ENCODE measurements at regions not wholly inside any gene's neighbourhood (a gene's known extent, or its start where the extent isn't known, plus 50 kb on each side); places are given as distances from the start of the nearest gene placed in this dataset.

GRCh38 chr19:33898062-33898677 is 101.5 kb downstream of the KCTD15 start:
- TF ChIP-seq FOXP2 (optimal IDR thresholded peaks at IDR 0.05; ENCODE audit: borderline replicate concordance, extremely low read depth, extremely low read length, insufficient read depth) (no peak), POLR2AphosphoS5 (IDR thresholded peaks at IDR 0.05; ENCODE audit: low read depth, low read length) (no peak), TAF1 (IDR thresholded peaks at IDR 0.05; ENCODE audit: borderline replicate concordance, insufficient read depth, low read length) (no peak), REST (IDR thresholded peaks at IDR 0.05; ENCODE audit: insufficient read depth in 1 of 2, low read depth in 2 of 2, low read length in 2 of 2) (no peak), SIN3A (IDR thresholded peaks at IDR 0.05; ENCODE audit: borderline replicate concordance, insufficient read depth, low read length) (no peak)

DNA sequence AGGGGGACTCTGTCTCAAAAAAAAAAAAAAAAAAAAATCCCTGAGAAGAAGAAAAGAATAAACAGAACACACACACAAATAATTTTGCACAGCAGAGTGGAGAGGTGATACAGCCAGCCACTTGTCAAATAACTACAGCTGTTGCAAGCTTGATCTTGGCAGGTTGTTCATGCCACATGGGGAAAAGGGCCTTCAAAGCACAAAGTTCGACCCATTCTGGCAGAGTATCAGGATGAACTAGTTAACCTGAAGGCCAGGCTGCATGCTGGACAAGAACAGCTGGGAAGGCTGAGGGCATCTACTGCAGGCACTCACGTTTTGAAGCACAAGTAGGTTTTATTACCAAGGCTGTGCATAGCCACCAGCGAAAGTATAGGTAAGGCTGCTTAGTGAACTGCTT is 104.1 kb downstream of the KCTD15 start:
- no peak for TF ChIP-seq REST (IDR thresholded peaks at IDR 0.05; ENCODE audit: insufficient read depth in 1 of 2, low read depth in 2 of 2, low read length in 2 of 2)
- TF ChIP-seq TAF1 (IDR thresholded peaks at IDR 0.05; ENCODE audit: borderline replicate concordance, insufficient read depth, low read length), result no peak
- no peak for TF ChIP-seq SIN3A (IDR thresholded peaks at IDR 0.05; ENCODE audit: borderline replicate concordance, insufficient read depth, low read length)
- no peak for TF ChIP-seq FOXP2 (optimal IDR thresholded peaks at IDR 0.05; ENCODE audit: borderline replicate concordance, extremely low read depth, extremely low read length, insufficient read depth)
- TF ChIP-seq POLR2AphosphoS5 (IDR thresholded peaks at IDR 0.05; ENCODE audit: low read depth, low read length), result no peak

- TF ChIP-seq POLR2AphosphoS5 (IDR thresholded peaks at IDR 0.05; ENCODE audit: low read depth, low read length) (no peak), TAF1 (IDR thresholded peaks at IDR 0.05; ENCODE audit: borderline replicate concordance, insufficient read depth, low read length) (no peak), SIN3A (IDR thresholded peaks at IDR 0.05; ENCODE audit: borderline replicate concordance, insufficient read depth, low read length) (no peak), FOXP2 (optimal IDR thresholded peaks at IDR 0.05; ENCODE audit: borderline replicate concordance, extremely low read depth, extremely low read length, insufficient read depth) (no peak), REST (IDR thresholded peaks at IDR 0.05; ENCODE audit: insufficient read depth in 1 of 2, low read depth in 2 of 2, low read length in 2 of 2) (no peak)
Observed at GRCh38 chr19:33902395-33902794, 105.7 kb downstream of the KCTD15 start.

DNA sequence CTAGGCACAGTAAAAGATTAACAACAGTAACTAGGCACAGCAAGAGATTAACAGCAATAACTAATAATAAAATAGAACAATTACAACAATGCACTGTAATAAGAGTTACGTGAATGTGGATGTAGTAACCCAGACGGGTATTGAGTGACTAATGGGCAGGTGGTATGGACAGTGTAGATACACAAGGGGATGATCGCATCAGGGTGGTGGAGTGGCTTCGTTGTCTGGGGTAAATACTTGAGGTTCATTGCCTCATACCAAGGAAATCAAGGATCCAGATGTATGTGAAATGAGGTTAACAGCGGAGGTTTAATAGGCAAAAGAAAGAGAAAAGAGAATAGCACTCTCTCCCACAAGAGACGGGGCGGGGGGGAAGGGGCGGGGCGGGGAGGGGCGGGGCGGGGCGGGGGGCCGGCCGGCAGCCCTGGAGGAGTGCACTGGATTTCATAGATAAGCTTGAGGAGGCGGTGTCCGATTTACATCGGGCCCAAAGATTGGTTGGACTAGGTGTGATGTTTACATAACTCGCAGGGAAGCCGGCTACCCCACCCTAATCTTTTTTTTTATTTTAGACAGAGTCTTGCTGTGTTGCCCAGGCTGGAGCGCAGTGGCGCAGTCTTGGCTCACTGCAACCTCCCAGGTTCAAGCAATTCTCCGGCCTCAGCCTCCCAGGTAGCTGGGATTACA is 106.3 kb downstream of the KCTD15 start:
- TF ChIP-seq REST (IDR thresholded peaks at IDR 0.05; ENCODE audit: insufficient read depth in 1 of 2, low read depth in 2 of 2, low read length in 2 of 2) (no peak), FOXP2 (optimal IDR thresholded peaks at IDR 0.05; ENCODE audit: borderline replicate concordance, extremely low read depth, extremely low read length, insufficient read depth) (no peak), POLR2AphosphoS5 (IDR thresholded peaks at IDR 0.05; ENCODE audit: low read depth, low read length) (no peak), SIN3A (IDR thresholded peaks at IDR 0.05; ENCODE audit: borderline replicate concordance, insufficient read depth, low read length) (no peak), TAF1 (IDR thresholded peaks at IDR 0.05; ENCODE audit: borderline replicate concordance, insufficient read depth, low read length) (no peak)
